Natural killer cell treated with Interleukin-12 subunit alpha and Interleukin-12 subunit beta and Interleukin-15 and Interleukin-18, amount 100 ng/mL, for 72 hours (primary cell): ENCODE measurements at regions not wholly inside any gene's neighbourhood (a gene's known extent, or its start where the extent isn't known, plus 50 kb on each side); places are given as distances from the start of the nearest gene placed in this dataset.

Experiments used
- ATAC-seq, 2 donors: fragments of 150-1000 bp; cut with Tn5 transposase in 1 of 2; sonication (Bioruptor Pico), chemical (Tn5 transposase) in 1 of 2; 2 replicates each; pipeline ENCODE4 v1.10.0; 2021
- DNase-seq: peaks from one replicate; pipeline ENCODE4 v3.0.0; 2022; ENCODE audit warnings: low spot score
- H3K27ac Mint-ChIP-seq, 2 donors: 1 replicate in 1 of 2; 2 replicates in 1 of 2; pipeline ENCODE4 v1.8.0; 2022; ENCODE audit warnings: mixed read lengths in 2 of 2, mild to moderate bottlenecking in 1 of 2, moderate library complexity in 1 of 2
- H3K27me3 Mint-ChIP-seq, 2 donors: 1 replicate in 1 of 2; 2 replicates in 1 of 2; pipeline ENCODE4 v1.8.0; 2022; ENCODE audit warnings: mixed read lengths in 2 of 2
- H3K36me3 Mint-ChIP-seq: one replicate; pipeline ENCODE4 v1.8.0; 2022; ENCODE audit warnings: mixed read lengths
- H3K4me1 Mint-ChIP-seq, 2 donors: 1 replicate in 1 of 2; 2 replicates in 1 of 2; pipeline ENCODE4 v1.8.0; 2022; ENCODE audit warnings: low read depth in 2 of 2, mixed read lengths in 2 of 2, mild to moderate bottlenecking in 1 of 2
- H3K4me3 Mint-ChIP-seq: one replicate; pipeline ENCODE4 v1.8.0; 2022; ENCODE audit warnings: mixed read lengths
- H3K9me3 Mint-ChIP-seq: 2 replicates; pipeline ENCODE4 v1.8.0; 2022; ENCODE audit warnings: mixed read lengths

DNA sequence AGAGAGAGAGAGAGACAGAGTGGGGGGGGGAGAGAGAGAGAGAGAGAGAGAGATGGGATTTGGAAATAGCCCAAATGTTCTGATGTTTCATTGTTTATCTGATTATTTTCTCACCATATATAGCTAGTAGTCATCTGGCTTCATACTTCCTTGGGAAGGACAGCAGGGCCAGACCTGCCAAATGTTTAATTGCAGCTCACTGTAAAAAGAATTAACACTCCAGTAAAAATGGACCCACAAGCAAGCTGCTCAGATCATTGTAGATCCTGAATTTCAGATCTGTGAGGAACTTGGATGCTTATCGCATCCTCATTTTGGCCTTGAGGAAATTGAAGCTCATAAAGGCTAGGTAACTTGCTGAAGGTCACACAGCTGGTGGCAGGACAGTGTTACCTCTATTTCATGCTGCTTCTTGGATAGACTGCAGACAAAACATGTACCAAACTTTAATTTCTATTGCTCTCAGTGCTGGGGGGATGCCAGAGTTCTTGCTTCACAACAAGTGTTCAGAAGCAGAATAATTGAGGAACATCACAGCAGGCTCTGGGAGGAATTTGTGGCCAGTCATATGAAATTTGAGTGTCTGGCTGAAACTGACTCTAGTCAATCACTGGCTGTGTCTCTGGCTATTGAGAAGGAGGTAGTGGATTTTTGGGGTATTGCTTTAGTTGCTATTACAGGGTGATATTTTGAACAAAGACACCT lies 223.5 kb downstream of the PIK3C3 start:
- Mint-ChIP-seq H3K4me1 (no peaks in the 10 kb centered on the region), H3K27me3 (no peaks in the 10 kb centered on the region), H3K36me3 (no peaks in the 10 kb centered on the region), H3K27ac (no peak overlapping the region), H3K9me3 (peaks cover 8% of the 10 kb centered on the region), H3K4me3 (no peak overlapping the region)
- ATAC-seq (no peak), DNase-seq (no peak)

DNA sequence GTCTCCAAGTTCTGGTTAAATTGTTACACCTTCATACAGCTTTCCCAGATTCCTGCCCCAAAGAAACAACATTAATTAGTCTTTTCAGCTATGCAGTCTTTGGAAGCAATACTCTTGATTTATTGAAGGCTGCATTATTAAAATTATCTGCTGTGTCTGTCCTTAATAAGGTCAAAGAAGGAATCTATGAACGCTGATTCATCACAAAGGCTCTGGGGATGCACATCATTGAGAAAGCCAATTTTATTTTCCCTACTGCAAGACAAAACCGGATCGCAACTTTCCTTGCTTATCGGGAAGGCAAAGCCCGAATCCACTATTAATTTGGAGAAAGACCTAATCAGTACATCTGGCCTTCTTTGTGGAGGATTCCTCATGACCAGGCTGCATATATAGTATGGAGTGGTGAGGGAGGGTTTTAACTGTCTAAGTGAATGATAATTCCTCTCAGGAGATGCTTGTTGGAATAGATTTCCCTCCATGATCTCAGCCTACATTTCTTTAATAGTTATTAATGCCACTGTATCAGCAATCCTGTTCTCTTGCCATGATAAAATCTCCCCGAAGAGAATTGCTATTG lies 224.6 kb downstream of the PIK3C3 start:
- H3K9me3 Mint-ChIP-seq = peaks cover 9% of the 10 kb centered on the region
- DNase-seq (no peak), ATAC-seq (no peak)
- H3K36me3 Mint-ChIP-seq = no peaks in the 10 kb centered on the region
- no peak overlapping the region for H3K4me3 Mint-ChIP-seq
- no peak overlapping the region for H3K27ac Mint-ChIP-seq
- no peaks in the 10 kb centered on the region for H3K27me3 Mint-ChIP-seq
- H3K4me1 Mint-ChIP-seq = no peaks in the 10 kb centered on the region

DNA sequence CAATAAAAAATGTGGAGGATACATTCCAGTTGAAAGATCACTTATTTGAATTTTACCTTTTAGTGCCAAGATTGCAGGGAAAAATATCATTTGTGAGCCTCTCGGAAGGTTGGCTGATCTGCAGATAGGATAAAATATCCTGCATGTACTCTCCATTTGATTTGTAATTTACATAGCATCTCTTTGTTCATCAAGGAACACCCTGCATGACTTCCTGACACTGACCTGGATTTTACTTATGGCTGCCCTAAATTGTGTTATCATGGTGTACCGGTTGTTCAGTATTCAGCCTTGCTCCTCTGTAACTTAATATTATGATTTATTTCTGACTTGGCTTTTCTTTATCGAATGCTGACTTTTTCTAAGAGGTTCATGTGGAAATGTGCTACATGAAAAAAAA lies 226.4 kb downstream of the PIK3C3 start:
- H3K4me3 Mint-ChIP-seq = no peak overlapping the region
- no peaks in the 10 kb centered on the region for H3K27me3 Mint-ChIP-seq
- no peaks in the 10 kb centered on the region for H3K4me1 Mint-ChIP-seq
- H3K36me3 Mint-ChIP-seq = no peaks in the 10 kb centered on the region
- ATAC-seq (no peak), DNase-seq (no peak)
- H3K27ac Mint-ChIP-seq = no peak overlapping the region
- peaks cover 16% of the 10 kb centered on the region for H3K9me3 Mint-ChIP-seq

DNA sequence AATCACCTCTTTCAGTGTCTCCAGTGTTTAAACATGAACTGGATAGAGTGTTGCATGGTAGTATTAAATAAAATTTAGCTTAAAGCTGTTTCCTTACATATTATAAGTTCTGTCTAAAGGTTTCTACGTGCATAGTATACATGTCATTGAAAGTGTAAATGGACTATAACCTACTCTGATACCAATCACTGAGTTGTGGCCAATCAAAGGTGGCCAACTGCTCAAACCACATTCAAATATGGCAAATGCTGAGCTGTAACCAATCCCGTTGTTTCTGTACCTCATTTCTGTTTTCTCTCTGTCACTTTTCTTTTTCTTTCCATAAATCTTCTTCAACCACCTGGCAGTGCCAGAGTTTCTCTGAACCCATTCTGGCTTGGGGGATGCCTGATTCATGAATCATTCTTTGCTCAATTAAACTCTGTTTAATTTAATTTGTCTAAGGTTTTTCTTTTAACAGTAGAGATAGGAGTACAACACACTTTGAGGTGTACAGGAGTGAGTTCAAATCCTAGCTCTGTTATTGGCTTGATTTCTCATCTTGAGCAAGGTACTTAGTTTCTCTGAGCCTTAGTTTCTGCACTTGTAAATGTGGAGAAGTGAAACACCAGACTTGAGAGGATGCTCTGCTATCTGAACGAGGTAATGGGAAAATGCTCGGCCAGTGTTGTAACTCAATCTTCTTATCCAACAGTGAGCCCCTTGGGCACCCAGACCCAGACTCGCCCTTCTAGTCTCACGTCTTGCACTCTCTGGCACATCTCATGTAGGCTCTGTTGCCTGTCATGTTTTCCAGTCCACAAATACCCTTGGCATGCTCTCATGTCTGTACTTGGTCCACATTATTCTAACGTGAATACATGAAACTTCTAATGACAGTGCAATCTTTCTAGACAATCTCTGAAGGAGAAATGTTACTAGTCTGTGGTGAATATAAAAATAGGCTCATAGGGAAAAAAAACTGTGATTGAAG lies 228.0 kb downstream of the PIK3C3 start:
- DNase-seq = no peak
- H3K27ac Mint-ChIP-seq = no peak overlapping the region
- no peak for ATAC-seq
- peaks cover 16% of the 10 kb centered on the region for H3K9me3 Mint-ChIP-seq
- H3K4me1 Mint-ChIP-seq = no peaks in the 10 kb centered on the region
- H3K36me3 Mint-ChIP-seq = no peaks in the 10 kb centered on the region
- H3K27me3 Mint-ChIP-seq = no peaks in the 10 kb centered on the region
- no peak overlapping the region for H3K4me3 Mint-ChIP-seq

DNA sequence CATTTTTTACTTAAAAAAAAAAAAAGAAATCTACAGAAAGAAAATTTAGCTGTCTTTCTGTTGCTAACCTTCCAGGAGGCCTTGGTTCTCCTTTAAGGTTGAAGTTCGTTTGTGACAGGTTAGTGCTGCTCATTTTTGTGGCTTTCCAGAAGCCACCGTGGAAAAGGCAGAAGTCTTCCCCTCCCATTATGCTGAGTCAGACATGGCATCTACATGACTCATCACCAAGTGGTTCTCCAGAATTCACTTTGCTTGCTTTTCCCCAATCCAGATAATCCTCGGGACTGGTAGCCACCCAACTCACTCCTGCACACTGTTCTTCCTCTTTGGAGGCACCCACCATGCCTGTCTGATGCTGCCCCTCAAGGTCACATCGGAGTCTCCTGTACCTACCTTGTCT lies 228.7 kb downstream of the PIK3C3 start:
- Mint-ChIP-seq H3K36me3 (no peaks in the 10 kb centered on the region), H3K4me1 (no peaks in the 10 kb centered on the region), H3K27ac (no peak overlapping the region), H3K9me3 (peaks cover 16% of the 10 kb centered on the region), H3K27me3 (no peaks in the 10 kb centered on the region), H3K4me3 (no peak overlapping the region)
- DNase-seq = no peak
- ATAC-seq = no peak

DNA sequence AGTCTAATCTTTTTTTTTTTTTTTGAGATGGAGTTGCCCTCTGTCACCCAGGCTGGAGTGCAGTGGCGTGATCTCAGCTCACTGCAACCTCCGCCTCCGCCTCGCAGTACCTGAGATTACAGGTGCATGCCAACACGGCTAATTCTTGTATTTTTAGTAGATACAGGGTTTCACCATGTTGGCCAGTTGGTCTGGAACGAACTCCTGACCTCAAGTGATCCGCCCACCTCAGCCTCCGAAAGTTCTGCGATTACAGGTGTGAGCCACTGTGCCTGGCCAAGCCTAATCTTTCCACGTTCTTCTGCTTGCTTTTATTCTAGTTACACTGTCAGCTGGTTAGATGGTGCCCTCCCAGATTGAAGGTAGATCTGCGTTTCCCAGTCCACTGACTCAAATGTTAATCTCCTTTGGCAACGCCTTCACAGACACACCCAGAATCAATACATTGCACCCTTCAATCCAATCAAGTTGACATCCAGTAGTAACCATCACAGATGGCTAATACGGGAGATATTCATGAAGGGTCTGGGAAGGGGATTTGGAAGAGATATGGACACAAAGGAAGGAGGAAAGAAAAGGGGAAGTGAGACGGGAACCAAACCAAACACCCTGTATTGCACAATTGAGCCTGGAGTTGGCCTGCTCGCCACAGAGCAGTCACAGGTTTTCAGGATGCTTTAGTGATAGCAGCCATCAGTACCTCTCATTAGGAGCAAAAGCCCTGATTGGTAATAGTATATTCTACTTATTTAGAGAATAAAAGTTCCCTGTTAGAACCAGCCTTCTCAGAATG lies 229.8 kb downstream of the PIK3C3 start:
- DNase-seq (no peak), ATAC-seq (no peak)
- Mint-ChIP-seq H3K27ac (no peak overlapping the region), H3K4me1 (no peaks in the 10 kb centered on the region), H3K4me3 (no peak overlapping the region), H3K9me3 (peaks cover 23% of the 10 kb centered on the region), H3K36me3 (no peaks in the 10 kb centered on the region), H3K27me3 (no peaks in the 10 kb centered on the region)

DNA sequence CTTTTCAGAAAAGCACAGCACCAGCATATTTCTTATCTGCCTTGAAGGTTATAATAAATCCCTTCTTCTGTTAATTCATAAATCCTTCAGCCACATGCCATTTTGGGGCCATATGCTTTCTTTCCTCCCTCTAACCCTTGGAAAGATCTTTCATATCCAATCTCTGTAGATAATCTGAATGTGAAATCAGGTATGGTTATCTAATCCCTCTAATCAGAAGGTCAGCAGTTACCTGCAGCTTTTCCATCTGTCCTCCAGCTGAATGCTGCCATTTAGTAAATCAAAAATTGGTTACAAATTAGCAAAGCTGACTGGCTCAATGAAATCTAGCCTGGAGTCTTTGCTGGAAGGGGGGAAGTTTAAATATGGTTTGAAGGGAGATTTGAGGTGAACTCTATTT lies 230.5 kb downstream of the PIK3C3 start:
- H3K9me3 Mint-ChIP-seq = peaks cover 23% of the 10 kb centered on the region
- H3K36me3 Mint-ChIP-seq = no peaks in the 10 kb centered on the region
- no peaks in the 10 kb centered on the region for H3K27me3 Mint-ChIP-seq

DNA sequence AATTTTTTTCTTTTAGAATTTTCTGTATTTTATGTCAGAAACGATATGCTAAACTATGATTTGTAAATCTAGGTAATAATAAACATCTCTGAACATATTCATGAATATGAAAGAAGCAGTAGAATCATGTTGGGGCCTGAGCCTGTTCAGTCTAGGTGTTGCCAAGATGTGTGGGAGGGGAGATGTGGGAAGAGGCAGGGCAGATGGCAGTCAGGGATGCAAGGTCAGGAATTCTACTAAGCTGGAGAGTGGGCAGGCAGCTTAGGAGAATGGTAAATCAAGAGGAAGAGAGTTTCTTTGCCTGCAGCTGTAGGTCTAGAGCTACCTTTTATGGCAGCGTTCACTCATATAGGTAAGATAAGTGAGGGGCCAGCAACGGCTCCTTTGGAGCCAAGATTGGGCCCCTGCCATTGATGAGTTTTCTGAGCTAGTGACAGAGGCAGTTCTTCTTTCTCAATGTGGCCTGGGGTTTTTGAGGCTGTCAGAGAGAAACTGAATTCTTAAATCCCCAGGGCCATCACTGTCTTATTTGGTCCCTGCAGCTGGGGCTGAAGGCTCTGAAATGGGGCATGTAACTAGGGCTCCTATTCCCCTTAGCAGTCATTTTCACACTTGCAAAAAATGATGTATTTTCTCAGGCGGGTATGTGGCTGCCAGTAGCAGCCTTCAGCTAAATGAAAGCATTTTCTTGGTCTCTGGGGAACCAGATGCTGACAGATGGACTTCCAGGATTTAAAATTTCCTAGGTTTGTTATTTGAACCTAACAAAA lies 232.8 kb downstream of the PIK3C3 start:
- Mint-ChIP-seq H3K27me3 (no peaks in the 10 kb centered on the region), H3K4me3 (no peak overlapping the region), H3K4me1 (no peaks in the 10 kb centered on the region), H3K9me3 (peaks cover 26% of the 10 kb centered on the region), H3K36me3 (no peaks in the 10 kb centered on the region), H3K27ac (no peak overlapping the region)
- ATAC-seq (no peak), DNase-seq (no peak)

More for the DNA sequence above, 230.5 kb downstream of the PIK3C3 start:
- ATAC-seq (no peak), DNase-seq (no peak)
- Mint-ChIP-seq H3K4me1 (no peaks in the 10 kb centered on the region), H3K27ac (no peak overlapping the region), H3K4me3 (no peak overlapping the region)

DNA sequence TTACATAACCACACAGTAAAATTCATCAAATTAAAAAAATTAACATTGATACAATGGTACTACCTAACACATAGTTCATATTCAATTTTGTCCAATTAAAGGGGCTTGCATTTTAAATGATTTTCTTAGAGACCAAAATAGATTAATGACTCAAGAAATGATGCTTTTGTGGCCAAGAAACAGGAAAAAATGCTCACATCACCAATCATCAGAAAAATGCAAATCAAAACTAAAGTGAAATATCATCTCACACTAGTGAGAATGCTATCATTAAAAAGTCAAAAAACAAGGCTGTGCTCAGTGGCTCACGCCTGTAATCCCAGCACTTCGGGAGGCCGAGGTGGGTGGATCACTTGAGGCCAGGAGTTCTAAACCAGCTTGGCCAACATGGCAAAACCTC lies 235.6 kb downstream of the PIK3C3 start:
- H3K4me1 Mint-ChIP-seq = no peaks in the 10 kb centered on the region
- H3K27ac Mint-ChIP-seq = no peak overlapping the region
- DNase-seq (no peak), ATAC-seq (no peak)
- H3K9me3 Mint-ChIP-seq = peaks cover 14% of the 10 kb centered on the region
- H3K27me3 Mint-ChIP-seq = no peaks in the 10 kb centered on the region
- no peaks in the 10 kb centered on the region for H3K36me3 Mint-ChIP-seq
- no peak overlapping the region for H3K4me3 Mint-ChIP-seq

DNA sequence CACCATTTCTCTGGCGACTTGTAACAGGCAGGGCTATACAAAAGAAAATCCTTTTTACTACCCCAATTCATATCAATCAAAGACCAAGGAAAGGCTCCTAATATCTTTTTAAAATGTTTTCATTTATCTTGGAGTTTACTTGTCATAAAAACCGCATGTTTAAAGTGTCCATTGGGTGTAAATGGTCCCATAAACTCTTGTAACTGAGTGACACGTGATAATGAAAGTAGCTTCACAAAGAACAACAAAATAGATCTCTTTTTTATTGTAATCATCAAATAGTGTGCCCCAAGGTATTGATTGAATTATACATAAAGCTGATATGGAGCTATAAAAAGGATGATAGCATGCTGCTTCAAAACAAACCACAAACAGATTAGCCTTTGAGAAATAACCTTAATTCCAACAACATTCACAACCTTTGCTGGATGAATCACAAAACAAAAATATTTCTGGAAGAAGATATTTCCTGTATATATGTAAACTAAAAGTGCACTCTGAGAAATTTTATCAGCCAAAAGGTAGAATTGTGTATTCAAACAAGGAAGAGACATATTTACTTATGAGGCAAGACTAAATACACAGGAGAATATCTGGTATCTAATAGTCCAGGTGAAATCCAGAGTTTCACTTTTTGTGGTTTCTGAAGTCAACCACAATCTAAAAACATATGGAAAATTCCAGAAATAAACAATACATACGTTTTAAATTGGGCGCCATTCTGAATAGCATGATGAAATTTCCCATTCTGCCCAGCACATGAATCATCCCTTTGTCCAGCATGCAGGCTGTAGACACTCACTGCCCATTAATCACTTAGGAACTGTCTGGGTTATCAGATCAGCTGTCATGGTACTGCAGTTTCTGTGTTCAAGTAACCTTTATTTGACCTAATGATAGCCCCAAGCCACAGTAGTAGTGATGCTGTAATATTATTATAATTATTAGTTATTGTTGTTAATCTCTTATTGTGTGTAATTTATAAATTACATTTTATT lies 237.5 kb downstream of the PIK3C3 start:
- ATAC-seq (no peak), DNase-seq (no peak)
- Mint-ChIP-seq H3K4me1 (no peaks in the 10 kb centered on the region), H3K4me3 (no peak overlapping the region), H3K27ac (no peak overlapping the region), H3K36me3 (no peaks in the 10 kb centered on the region), H3K27me3 (no peaks in the 10 kb centered on the region), H3K9me3 (peaks cover 10% of the 10 kb centered on the region)

DNA sequence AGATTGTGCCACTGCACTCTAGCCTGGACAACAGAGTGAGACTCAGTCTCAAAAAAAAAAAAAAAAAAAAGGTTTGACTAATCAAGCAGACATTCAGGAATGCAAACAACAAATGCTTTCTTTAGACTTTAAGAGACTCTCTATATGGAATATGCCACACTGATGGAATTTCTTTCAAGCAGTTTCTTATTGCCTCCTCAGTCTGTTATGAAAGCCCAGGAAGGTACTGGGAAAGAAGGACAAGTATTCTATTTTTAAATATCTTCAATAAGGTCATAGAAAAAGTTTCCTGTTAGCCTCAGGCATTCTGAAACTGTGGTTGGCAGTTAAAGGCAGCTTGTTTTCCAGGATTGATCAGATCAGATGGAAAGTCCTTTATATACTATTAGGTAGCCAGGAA lies 241.6 kb downstream of the PIK3C3 start:
- H3K4me3 Mint-ChIP-seq = no peak overlapping the region
- no peaks in the 10 kb centered on the region for H3K9me3 Mint-ChIP-seq
- no peak for ATAC-seq
- H3K4me1 Mint-ChIP-seq = no peaks in the 10 kb centered on the region
- H3K36me3 Mint-ChIP-seq = no peaks in the 10 kb centered on the region
- DNase-seq = no peak
- H3K27me3 Mint-ChIP-seq = no peaks in the 10 kb centered on the region
- no peak overlapping the region for H3K27ac Mint-ChIP-seq

DNA sequence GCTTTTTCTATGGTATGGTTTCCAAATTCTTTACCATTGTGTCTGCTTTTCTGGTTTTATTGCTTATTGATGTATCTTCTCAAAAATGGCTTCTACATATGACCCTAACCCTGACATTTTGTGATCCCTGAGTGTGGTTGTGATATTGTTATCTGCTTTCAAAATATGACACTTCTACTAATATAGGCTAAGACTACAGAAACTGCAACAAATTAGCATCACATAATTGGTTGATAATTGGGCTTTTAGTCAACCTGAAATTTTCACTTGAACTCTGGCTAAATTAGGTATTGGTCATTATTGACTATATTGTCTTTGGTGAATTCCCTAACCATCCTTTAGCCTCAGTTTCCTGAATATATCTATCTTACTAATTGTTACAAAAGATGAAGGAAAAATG lies 246.1 kb downstream of the PIK3C3 start:
- Mint-ChIP-seq H3K36me3 (no peaks in the 10 kb centered on the region), H3K4me3 (no peak overlapping the region), H3K27ac (no peak overlapping the region), H3K27me3 (no peaks in the 10 kb centered on the region), H3K4me1 (no peaks in the 10 kb centered on the region), H3K9me3 (peaks cover 8% of the 10 kb centered on the region)
- no peak for DNase-seq
- no peak for ATAC-seq
